Testis (tissue), 2 donors: ENCODE measurements at regions not wholly inside any gene's neighbourhood (a gene's known extent, or its start where the extent isn't known, plus 50 kb on each side); places are given as distances from the start of the nearest gene placed in this dataset.

Source experiments
- POLR2A ChIP-seq: fragments of 450-650 bp; IDR thresholded peaks from one replicate; pipeline ENCODE4 v1.6.1; 2017; ENCODE audit warnings: antibody characterized with exemption, mild to moderate bottlenecking, moderate library complexity
- TF ChIP-seq, protein P1 (sequence below), 3 experiments: fragments of 450-650 bp in 2 of 3; fragments of 200-600 bp in 1 of 3; sonication (generic) in 1 of 3; IDR thresholded peaks; one replicate each; pipeline ENCODE4 v1.5.1; 2016 to 2019; ENCODE audit warnings: antibody characterized with exemption in 3 of 3, mild to moderate bottlenecking in 2 of 3, moderate library complexity in 1 of 3

DNA sequence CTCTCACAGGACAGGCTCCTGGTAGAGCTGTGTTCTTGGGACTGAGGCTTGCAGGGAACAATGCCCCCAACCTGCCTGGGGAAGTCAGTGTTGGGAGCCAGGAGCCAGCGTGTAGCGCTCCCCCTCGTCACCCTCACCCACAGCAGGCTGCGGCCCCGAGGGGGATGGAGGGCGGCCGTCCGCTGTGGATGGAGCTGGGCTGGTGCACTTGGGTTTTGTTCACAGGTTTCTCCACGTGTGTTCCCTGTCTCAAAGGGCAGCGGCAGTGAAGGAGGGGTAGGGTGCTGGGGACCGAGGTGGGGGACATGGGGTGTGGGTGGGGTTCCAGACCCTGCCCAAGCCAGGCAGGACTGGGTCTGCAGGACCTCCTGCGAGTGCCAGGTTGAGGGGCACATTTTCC, 69.1 kb downstream of the RGS12 start:
- TF ChIP-seq, protein P1, sequence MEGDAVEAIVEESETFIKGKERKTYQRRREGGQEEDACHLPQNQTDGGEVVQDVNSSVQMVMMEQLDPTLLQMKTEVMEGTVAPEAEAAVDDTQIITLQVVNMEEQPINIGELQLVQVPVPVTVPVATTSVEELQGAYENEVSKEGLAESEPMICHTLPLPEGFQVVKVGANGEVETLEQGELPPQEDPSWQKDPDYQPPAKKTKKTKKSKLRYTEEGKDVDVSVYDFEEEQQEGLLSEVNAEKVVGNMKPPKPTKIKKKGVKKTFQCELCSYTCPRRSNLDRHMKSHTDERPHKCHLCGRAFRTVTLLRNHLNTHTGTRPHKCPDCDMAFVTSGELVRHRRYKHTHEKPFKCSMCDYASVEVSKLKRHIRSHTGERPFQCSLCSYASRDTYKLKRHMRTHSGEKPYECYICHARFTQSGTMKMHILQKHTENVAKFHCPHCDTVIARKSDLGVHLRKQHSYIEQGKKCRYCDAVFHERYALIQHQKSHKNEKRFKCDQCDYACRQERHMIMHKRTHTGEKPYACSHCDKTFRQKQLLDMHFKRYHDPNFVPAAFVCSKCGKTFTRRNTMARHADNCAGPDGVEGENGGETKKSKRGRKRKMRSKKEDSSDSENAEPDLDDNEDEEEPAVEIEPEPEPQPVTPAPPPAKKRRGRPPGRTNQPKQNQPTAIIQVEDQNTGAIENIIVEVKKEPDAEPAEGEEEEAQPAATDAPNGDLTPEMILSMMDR (IDR thresholded peaks at IDR 0.05), result no peak
- no peak for TF ChIP-seq POLR2A
